ENCODE measurements at regions not wholly inside any gene's neighbourhood (a gene's known extent, or its start where the extent isn't known, plus 50 kb on each side); places are given as distances from the start of the nearest gene placed in this dataset.
"Not testable (repeated sequence)": the region's sequence is repeated elsewhere in the genome, so short reads cannot be mapped to it uniquely, and the experiment has no call there.

DNA sequence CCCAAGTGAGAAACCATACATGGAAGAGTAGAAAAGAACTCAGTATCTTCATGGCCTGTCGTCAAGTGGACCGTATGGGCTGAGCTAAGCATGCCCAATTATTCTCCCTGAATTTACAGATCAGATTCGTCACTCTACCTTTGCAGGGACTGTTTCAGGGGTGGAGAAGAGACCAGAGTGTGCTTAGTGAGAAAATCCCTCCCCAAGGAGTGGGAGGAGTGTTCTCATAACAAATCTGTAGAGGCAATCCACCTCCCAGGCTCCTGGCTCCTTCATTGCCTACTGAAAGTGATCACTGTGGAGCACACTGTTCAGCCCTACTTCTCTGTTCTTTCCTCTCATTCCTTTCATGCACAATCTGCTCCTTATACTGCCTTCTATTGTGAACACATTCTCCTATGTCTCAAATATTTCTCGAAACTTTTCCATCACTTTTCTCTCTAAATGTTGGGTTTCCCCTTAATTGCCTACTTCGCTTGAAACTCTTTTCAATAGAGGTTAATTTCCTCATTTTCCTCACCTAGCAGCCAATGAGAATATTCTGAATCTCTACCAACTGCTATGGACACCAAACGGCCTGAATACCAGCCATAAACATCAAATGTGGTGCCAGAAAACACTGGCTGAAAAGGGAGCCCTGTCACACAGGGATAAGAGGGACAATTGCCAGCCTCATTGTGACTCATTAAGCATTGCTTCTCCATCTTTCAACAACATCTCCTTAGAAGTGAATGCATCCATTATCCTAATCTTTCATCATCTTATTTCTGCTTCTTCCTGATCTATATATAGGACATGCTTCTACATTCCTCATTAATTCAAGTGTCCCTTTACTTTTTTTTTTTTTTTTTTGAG lies 398.3 kb downstream of the UTRN start:
- DNase-seq (ENCODE audit: low read depth): no peak

- no peak for DNase-seq (ENCODE audit: low read depth)
These were observed 403.6 kb downstream of the UTRN start for GRCh38 chr6:144688713-144689112.

DNA sequence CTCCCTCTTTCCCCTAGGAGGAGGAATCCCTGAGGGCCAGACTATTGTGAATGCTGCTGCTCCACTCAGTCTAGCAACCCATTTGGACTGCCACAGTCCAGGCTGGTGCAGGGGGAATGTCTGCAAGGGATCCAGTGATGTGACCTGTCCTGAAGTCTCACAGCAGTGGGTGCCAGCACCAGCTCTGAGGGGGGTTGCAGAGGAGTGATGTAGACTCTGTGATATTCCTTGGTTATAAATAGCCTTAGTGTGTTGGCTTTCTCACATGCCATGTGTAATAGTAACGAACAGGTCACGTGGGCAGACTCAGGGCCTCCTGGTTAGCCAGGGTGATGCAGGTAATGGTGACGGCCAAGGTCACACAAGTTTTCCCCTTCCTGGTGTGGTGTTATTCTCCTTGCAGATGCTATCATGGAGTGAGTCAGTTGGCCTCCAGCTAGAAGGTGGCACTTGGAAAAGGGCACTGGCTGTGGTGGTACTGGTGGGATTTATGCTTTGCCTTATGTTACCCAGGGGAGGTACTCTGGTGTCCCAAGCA lies 404.4 kb downstream of the UTRN start:
- no peak for DNase-seq (ENCODE audit: low read depth)

DNA sequence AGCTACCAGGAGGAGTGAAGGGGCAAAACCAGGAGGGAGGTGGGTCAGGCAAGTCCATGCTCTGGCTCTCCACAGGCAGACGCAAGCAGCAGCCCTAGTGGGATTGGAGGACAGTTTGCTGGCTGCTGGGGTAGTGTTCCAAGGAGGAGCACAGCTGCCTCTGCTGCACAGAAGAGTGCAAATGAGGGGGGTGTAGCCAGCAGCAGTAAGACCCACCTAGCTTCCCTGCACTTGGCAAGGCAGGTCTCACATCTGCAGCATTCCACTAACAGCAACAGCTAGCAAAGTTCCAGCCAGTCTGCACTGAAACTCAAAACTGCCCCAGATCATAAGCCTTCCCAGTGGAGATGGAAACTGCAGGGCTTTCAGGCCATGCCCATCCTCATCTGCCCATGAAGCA lies 405.0 kb downstream of the UTRN start:
- no peak for DNase-seq (ENCODE audit: low read depth)

GRCh38 chr6:144690666-144691065 lies 405.5 kb downstream of the UTRN start:
- no peak for DNase-seq (ENCODE audit: low read depth)

- not testable (repeated sequence) for DNase-seq (ENCODE audit: low read depth)
These were observed 406.9 kb downstream of the UTRN start for GRCh38 chr6:144692050-144692449.

DNA sequence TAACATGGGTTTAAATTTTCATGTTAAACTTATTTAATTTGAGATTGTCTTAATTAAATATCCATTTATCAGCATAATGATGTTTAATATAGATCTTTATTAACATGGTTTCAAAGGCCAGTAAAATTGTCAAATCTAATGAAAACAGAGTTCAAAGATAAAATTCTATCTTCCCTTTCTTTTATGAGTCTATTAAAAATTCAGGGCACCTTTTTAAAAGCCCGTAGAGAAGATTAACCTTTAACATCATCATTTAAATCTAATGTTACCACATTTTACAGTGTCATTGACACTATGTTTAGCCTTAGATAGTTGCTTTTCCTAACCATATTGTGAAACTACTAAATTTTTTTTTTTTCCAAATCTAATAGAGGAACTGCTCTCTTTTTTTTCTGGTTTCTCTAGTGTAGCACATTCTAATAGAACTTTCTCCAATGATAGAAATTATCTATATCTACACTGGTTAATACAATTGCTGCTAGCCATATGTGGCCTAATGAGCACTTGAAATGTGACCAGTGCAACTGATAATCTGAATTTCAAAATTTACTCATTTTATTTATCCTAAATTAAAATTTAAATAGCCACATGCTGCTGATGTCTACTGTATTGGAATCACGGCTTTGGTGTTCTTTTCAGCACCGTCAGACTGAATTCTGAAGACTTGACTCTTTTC lies 410.9 kb downstream of the UTRN start:
- DNase-seq (ENCODE audit: low read depth): no peak

GRCh38 chr6:144696610-144697368 lies 411.7 kb downstream of the UTRN start:
- no peak for DNase-seq (ENCODE audit: low read depth)

- DNase-seq (ENCODE audit: low read depth): no peak
These were observed 412.2 kb downstream of the UTRN start for GRCh38 chr6:144697369-144697760.

GRCh38 chr6:144697801-144698200 lies 412.7 kb downstream of the UTRN start:
- DNase-seq (ENCODE audit: low read depth): no peak

DNA sequence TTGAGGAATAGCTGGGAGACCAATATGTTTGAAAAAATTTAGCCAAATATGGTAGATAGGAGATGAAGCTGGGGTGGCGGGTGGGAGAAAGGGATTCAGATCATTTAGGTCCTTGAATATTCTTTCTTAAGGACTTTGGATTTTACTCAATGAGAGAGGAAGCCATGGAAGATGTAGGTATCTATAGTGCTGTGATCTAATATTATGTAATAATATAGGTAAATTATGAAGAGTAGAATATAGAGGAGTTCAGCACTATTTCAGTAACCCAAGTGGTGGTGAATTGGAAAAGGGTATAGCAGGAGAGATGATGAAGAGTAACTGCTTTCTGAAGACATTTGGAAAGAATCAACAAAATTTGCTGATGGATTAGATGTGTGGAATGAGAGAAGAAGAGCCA lies 417.6 kb downstream of the UTRN start:
- DNase-seq (ENCODE audit: low read depth): no peak

- DNase-seq (ENCODE audit: low read depth): no peak
These were observed 425.1 kb downstream of the UTRN start for GRCh38 chr6:144710207-144710606.

DNA sequence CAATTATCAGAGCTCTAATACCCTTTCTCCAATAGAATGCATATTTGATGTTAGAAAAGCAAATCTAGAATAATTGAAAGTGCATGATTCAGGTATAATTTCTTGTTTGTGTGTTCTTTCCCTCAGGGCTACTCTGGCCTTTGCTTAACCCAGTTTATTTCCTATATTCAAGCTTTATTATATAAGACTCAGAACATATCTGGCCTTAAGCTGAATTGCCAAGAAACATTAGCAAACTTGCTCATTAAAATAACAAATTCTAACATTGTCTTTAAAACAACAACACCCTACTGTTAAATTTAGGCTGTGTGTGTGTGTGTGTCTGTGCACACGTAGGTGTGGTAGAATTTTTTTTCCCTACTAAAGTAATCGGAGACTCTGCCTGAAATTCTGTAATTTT lies 426.5 kb downstream of the UTRN start:
- no peak for DNase-seq (ENCODE audit: low read depth)

GRCh38 chr6:144712541-144712940 lies 427.4 kb downstream of the UTRN start:
- no peak for DNase-seq (ENCODE audit: low read depth)

- DNase-seq (ENCODE audit: low read depth): no peak
These were observed 429.0 kb downstream of the UTRN start for GRCh38 chr6:144714021-144714712.

DNA sequence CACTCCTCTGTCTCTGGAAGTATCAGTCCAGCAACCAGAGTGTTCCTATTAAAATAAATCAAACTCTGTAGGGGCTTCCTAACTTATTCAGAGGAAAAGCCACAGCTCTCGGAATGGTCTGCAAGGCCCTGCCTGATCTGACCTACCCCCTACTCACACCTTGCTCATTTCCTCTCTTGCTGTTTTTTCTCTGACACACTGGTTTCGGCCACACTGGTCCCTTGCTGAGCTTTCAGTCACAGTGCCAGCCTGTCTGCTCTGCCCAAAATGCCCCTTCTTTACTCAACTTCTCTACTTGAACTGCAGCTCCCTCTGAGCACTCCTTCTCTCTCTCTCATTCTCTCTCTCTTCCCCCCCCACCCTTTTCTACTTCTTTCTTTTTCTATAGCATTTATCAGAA lies 430.2 kb downstream of the UTRN start:
- no peak for DNase-seq (ENCODE audit: low read depth)

- DNase-seq (ENCODE audit: low read depth): no peak
These were observed 433.3 kb downstream of the UTRN start for GRCh38 chr6:144718431-144718830.

- no peak for DNase-seq (ENCODE audit: low read depth)
These were observed 436.1 kb downstream of the UTRN start for GRCh38 chr6:144721232-144721631.

DNA sequence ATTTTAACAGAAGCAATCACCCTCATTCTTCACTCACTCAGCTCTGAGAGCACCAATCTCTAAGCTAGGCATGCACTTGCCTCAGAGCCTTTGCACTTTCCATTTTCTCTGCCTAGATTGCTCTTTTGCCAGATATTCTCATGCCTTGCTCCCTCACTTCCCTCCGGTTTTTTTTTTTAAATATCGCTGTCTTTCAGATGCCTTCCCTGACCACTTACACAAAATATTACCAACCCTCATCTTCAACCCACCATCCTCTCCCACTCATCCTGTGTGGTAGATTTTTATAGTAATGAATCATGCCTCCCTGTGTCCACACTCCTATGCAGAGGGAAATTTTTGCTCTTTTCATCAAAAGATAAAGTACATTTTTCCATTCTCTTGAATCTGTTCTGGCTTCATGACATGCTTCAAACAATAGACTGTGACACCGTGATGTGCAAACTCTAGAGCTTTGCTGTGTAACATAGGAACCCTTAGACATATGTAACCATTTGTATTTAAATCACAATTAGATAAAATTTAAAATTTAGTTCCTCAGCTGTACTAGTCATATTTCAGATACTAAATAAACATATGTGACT lies 437.1 kb downstream of the UTRN start:
- no peak for DNase-seq (ENCODE audit: low read depth)

DNA sequence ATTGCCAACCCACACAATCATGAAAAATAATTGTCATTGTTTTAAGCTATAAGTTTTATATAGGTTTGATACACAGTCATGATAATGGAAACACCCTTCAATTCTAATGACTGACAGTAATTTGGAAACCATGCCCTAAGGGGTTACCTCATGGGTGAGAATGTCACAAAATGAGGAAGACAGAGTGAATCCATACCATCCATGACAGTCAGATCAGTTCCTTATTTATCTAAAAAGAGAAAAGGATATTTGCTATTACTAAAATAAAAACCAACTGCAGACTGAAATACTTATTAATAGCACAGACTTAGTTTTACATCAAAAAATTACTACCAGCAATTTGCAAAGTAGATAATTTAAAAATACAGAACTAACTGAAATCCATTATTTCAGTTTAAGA lies 437.8 kb downstream of the UTRN start:
- DNase-seq (ENCODE audit: low read depth): no peak

DNA sequence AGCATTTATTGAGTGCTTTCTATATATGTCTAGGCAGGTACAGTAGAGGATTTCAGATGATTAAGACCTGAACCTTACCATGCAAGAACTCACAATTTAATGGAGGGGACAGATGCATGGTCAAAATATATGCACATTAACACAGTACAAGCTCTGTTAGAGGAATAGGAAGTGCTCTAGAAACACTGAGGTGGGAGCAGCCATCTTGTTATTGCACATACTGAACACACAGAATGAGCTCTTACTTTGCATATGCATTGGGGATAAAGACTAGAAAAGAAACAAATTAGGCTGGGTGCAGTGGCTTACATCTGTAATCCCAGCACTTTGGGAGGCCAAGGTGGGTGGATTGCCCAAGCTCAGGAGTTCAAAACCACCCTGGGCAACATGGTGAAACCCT lies 438.3 kb downstream of the UTRN start:
- DNase-seq (ENCODE audit: low read depth): no peak

GRCh38 chr6:144724818-144725217 lies 439.7 kb downstream of the UTRN start:
- no peak for DNase-seq (ENCODE audit: low read depth)
